ENCODE measurements at regions not wholly inside any gene's neighbourhood (a gene's known extent, or its start where the extent isn't known, plus 50 kb on each side); places are given as distances from the start of the nearest gene placed in this dataset.
"Not testable (repeated sequence)": the region's sequence is repeated elsewhere in the genome, so short reads cannot be mapped to it uniquely, and the experiment has no call there.

- H3K27ac ChIP-seq, result no peak overlapping the region
- TF ChIP-seq, protein P1, sequence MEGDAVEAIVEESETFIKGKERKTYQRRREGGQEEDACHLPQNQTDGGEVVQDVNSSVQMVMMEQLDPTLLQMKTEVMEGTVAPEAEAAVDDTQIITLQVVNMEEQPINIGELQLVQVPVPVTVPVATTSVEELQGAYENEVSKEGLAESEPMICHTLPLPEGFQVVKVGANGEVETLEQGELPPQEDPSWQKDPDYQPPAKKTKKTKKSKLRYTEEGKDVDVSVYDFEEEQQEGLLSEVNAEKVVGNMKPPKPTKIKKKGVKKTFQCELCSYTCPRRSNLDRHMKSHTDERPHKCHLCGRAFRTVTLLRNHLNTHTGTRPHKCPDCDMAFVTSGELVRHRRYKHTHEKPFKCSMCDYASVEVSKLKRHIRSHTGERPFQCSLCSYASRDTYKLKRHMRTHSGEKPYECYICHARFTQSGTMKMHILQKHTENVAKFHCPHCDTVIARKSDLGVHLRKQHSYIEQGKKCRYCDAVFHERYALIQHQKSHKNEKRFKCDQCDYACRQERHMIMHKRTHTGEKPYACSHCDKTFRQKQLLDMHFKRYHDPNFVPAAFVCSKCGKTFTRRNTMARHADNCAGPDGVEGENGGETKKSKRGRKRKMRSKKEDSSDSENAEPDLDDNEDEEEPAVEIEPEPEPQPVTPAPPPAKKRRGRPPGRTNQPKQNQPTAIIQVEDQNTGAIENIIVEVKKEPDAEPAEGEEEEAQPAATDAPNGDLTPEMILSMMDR (IDR thresholded peaks at IDR 0.05), result no peak
- no peak for TF ChIP-seq ZFX (IDR thresholded peaks at IDR 0.05; ENCODE audit: borderline replicate concordance)
These were observed 78.3 kb upstream of the PCSK5 start for GRCh38 chr9:75812141-75812540.

DNA sequence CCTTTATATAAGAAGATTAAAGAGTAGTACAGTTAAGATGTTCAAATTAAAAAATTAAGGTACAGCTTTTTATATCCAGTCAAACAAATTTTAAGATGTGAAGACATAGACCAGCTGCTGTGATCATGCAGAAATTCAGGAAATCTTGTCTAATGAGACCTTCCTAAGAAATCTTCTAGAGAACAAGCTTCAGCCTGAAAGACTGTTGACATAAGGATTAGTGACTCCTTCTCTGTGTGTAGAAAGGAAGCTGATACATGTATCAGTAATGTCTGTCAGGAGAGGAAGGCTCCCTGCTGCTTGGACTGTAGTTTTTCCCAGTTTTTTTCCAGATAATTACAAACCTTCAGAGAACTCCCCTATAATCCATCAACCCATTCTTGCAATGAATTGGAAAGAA lies 75.8 kb upstream of the PCSK5 start:
- no peak for TF ChIP-seq ZFX (IDR thresholded peaks at IDR 0.05; ENCODE audit: borderline replicate concordance)
- TF ChIP-seq, protein P1 (IDR thresholded peaks at IDR 0.05), result no peak
- no peak overlapping the region for H3K27ac ChIP-seq

- H3K27ac ChIP-seq, result not testable (repeated sequence)
These were observed 69.9 kb upstream of the PCSK5 start for GRCh38 chr9:75820471-75821115.

DNA sequence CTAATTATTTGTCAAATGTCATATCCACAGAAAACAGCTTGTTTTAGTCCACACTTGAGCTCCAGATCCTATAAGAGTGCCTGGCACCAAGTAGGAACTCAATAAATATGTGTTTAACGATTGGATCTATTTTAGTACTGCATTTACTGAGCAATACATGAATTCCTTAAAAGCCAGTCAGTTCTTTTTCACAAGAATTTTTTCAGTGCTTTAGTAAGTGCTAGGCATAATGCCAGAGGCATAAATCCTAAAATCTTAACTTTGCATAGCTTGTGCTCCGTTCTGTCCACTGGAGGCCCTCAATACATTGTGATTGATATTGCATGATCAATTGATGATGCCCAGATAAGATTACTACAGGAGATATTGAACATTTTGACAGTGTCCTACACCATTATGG lies 67.3 kb upstream of the PCSK5 start:
- no peak for TF ChIP-seq ZFX (IDR thresholded peaks at IDR 0.05; ENCODE audit: borderline replicate concordance)
- TF ChIP-seq, protein P1 (IDR thresholded peaks at IDR 0.05), result no peak
- no peak overlapping the region for H3K27ac ChIP-seq

GRCh38 chr9:75824816-75825568 lies 65.5 kb upstream of the PCSK5 start:
- TF ChIP-seq, protein P1 (IDR thresholded peaks at IDR 0.05), result no peak
- TF ChIP-seq ZFX (IDR thresholded peaks at IDR 0.05; ENCODE audit: borderline replicate concordance), result no peak
- H3K27ac ChIP-seq, result no peak overlapping the region

DNA sequence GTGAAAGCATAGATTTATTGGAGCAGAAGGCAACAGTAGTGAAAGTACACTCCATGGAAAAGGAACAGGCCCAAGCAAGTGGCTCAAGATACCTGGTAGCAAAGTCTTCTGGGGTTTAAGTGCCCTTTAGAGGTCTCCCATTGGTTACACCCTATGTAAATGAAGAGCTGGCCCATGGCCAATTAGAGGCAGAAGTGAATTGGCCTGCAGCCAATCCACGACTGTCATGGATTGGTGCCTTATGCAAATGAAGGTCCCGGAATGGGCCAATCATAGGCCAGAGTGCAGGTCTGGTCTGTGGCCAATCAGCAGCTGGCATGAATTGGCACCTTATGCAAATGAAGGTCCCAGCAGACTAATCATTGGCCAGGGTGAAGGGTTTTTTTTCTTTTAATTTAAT lies 64.2 kb upstream of the PCSK5 start:
- H3K27ac ChIP-seq, result no peak overlapping the region
- TF ChIP-seq, protein P1 (IDR thresholded peaks at IDR 0.05), result no peak
- no peak for TF ChIP-seq ZFX (IDR thresholded peaks at IDR 0.05; ENCODE audit: borderline replicate concordance)

DNA sequence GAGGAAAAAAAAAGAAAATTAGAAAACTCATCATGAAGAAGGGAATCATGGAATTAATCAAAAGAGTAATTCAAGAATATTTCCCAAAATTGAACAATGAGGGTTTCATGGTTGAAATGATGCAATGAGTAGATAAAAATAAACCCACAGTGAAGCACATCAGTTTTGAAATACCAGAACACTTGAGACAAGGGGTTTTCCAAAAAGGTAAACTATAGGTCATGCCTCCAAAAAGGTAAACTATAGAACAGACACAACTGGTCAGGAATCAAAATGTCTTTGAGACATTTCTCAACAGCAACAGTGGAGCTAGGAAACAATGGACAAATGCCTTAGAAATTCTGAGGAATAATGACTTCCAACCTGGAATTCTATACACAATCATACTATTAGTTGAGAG lies 60.2 kb upstream of the PCSK5 start:
- TF ChIP-seq, protein P1 (IDR thresholded peaks at IDR 0.05), result no peak
- TF ChIP-seq ZFX (IDR thresholded peaks at IDR 0.05; ENCODE audit: borderline replicate concordance), result no peak
- H3K27ac ChIP-seq, result no peak overlapping the region
